ENCODE measurements at regions not wholly inside any gene's neighbourhood (a gene's known extent, or its start where the extent isn't known, plus 50 kb on each side); places are given as distances from the start of the nearest gene placed in this dataset.

DNA sequence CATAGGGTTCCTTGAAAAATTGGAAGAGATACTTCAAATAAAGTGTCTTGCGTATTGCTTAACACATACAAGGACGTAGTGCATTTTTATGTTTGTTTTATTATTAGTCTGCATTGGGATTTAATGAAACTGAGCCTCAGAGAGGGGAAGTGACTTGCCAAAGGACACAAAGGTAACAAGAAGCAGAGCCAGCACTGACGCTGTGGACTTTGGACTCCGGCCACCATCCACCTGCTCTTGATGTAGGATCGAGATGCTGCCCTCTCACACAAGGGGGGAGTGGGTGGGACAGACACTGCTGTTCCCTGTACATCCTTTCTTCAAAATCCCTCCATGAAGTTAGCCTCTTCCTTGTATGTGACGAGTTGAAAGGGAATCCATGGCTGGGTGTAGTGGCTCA, 435.4 kb upstream of the RGMA start:
- Histone ChIP-seq H3K27me3 (no peaks in the 10 kb centered on the region), H3K36me3 (no peaks in the 10 kb centered on the region), H3K27ac (no peak overlapping the region), H3K4me1 (no peaks in the 10 kb centered on the region), H3K4me3 (no peak overlapping the region), H3K9me3 (no peaks in the 10 kb centered on the region)
- no peak for DNase-seq
- no peak for TF ChIP-seq POLR2A (IDR thresholded peaks at IDR 0.05)
- TF ChIP-seq, protein P1, sequence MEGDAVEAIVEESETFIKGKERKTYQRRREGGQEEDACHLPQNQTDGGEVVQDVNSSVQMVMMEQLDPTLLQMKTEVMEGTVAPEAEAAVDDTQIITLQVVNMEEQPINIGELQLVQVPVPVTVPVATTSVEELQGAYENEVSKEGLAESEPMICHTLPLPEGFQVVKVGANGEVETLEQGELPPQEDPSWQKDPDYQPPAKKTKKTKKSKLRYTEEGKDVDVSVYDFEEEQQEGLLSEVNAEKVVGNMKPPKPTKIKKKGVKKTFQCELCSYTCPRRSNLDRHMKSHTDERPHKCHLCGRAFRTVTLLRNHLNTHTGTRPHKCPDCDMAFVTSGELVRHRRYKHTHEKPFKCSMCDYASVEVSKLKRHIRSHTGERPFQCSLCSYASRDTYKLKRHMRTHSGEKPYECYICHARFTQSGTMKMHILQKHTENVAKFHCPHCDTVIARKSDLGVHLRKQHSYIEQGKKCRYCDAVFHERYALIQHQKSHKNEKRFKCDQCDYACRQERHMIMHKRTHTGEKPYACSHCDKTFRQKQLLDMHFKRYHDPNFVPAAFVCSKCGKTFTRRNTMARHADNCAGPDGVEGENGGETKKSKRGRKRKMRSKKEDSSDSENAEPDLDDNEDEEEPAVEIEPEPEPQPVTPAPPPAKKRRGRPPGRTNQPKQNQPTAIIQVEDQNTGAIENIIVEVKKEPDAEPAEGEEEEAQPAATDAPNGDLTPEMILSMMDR (IDR thresholded peaks at IDR 0.05) = no peak
- intact Hi-C loops (cut with DNase I; ENCODE audit: low total_unique reads) = no loop called here

DNA sequence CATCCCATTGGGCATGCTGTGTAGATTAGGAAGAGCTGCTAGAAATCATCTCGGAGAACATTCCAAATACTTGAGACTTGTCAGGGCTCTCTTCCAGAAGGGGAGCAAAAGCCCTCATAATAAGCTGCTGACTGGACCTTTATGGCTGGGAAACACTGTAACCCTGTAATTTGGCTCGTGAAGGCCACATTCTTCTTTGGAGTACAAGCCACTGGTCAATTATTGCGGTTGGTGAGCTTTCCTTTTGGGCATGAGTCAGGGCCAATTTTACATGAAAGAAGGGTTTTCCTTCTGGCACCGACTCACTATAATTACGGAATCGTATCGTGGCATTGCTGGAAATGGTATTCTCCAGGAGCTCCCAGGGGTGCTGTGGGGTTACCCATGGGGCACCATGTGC, 434.5 kb upstream of the RGMA start:
- no peaks in the 10 kb centered on the region for H3K4me1 ChIP-seq
- H3K4me3 ChIP-seq = no peak overlapping the region
- H3K27ac ChIP-seq = no peak overlapping the region
- intact Hi-C loops (cut with DNase I; ENCODE audit: low total_unique reads) = no loop called here
- no peaks in the 10 kb centered on the region for H3K36me3 ChIP-seq
- no peaks in the 10 kb centered on the region for H3K27me3 ChIP-seq
- no peak for DNase-seq
- TF ChIP-seq, protein P1 (IDR thresholded peaks at IDR 0.05) = no peak
- no peak for TF ChIP-seq POLR2A (IDR thresholded peaks at IDR 0.05)
- no peaks in the 10 kb centered on the region for H3K9me3 ChIP-seq

DNA sequence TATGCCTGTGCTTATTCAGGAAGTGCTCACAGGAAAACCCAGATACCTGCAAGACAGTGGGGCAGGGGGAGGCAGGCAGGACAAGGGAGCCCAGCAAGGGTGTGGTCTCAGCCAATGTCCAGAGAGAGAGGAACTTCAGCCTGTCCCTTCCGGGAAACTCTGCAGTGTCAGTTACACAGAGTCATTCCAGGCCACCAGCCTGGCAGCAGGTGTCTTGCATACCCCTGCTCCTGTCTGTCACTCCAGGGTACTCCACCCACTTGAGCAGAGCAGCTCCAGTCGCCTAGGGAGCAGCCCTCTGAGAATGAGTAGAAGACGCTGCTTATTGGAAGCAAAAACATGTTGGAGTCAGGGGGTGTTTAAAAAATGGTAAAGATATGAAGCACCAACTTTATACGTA, 431.2 kb upstream of the RGMA start:
- H3K27me3 ChIP-seq = no peaks in the 10 kb centered on the region
- TF ChIP-seq, protein P1 (IDR thresholded peaks at IDR 0.05) = no peak
- TF ChIP-seq POLR2A (IDR thresholded peaks at IDR 0.05) = no peak
- no peak for DNase-seq

DNA sequence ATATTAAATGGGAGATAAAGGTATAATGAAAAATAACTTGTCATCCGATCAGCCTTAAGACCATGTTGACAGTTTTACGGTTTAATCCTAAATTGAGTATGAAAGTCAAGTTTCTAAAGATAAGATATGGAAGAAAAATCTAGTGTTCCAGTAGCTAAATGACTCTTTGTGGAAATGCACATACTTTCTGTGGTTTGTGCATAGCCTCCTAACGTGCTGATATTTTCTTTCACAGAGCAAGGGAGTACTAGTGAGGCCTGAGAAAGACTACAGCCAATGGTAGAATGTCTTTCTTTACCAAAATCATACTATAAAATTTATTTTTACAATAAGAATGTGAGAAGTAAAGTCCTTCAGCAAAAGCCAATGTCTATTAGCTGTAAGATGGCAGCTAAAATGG, 430.6 kb upstream of the RGMA start:
- Histone ChIP-seq H3K4me3 (no peak overlapping the region), H3K36me3 (no peaks in the 10 kb centered on the region), H3K27me3 (no peaks in the 10 kb centered on the region), H3K4me1 (no peaks in the 10 kb centered on the region), H3K9me3 (no peaks in the 10 kb centered on the region), H3K27ac (no peak overlapping the region)
- no peak for DNase-seq
- TF ChIP-seq POLR2A (IDR thresholded peaks at IDR 0.05) = no peak
- TF ChIP-seq, protein P1 (IDR thresholded peaks at IDR 0.05) = no peak
- intact Hi-C loops (cut with DNase I; ENCODE audit: low total_unique reads) = no loop called here

More for the DNA sequence above, 431.2 kb upstream of the RGMA start:
- H3K4me1 ChIP-seq = no peaks in the 10 kb centered on the region
- intact Hi-C loops (cut with DNase I; ENCODE audit: low total_unique reads) = no loop called here
- H3K27ac ChIP-seq = no peak overlapping the region
- H3K4me3 ChIP-seq = no peak overlapping the region
- H3K36me3 ChIP-seq = no peaks in the 10 kb centered on the region
- no peaks in the 10 kb centered on the region for H3K9me3 ChIP-seq

DNA sequence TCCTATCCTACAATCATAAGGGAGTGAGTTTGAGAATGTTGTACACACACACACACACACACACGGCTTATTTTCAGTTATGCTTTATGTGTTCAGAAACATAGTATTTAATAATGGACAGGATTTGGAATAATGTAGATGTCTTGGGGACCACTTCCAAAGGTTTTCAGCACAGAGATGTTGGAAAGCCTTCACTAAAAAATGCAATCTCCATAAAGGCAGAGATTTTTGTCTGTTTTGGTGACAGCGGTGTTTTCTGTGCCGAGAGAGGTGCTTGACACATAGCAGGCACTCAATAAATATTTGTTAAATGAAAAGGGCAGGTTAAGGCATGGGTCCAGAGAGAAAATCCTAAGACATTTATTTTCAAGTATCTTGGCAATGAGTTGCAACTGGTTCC, 428.2 kb upstream of the RGMA start:
- H3K9me3 ChIP-seq = no peaks in the 10 kb centered on the region
- H3K4me3 ChIP-seq = no peak overlapping the region
- H3K27me3 ChIP-seq = no peaks in the 10 kb centered on the region
- H3K27ac ChIP-seq = no peak overlapping the region
- no peak for DNase-seq
- no peaks in the 10 kb centered on the region for H3K4me1 ChIP-seq
- H3K36me3 ChIP-seq = no peaks in the 10 kb centered on the region
- TF ChIP-seq POLR2A (IDR thresholded peaks at IDR 0.05) = no peak
- TF ChIP-seq, protein P1 (IDR thresholded peaks at IDR 0.05) = no peak
- intact Hi-C loops (cut with DNase I; ENCODE audit: low total_unique reads) = no loop called here

Measured in uterus (tissue), 3 donors.